Epidermal melanocyte (primary cell): ENCODE measurements at regions not wholly inside any gene's neighbourhood (a gene's known extent, or its start where the extent isn't known, plus 50 kb on each side); places are given as distances from the start of the nearest gene placed in this dataset.
"Not testable (repeated sequence)": the region's sequence is repeated elsewhere in the genome, so short reads cannot be mapped to it uniquely, and the experiment has no call there.

Experiments used
- DNase-seq: peaks from one replicate; pipeline ENCODE4 v3.0.0; 2011; ENCODE audit warnings: low spot score; ENCODE audit not compliant: insufficient read length

- DNase-seq, result no peak
These were observed 234.9 kb upstream of the TARS1 start for GRCh38 chr5:33205727-33206410.

- DNase-seq, result no peak
These were observed 233.7 kb upstream of the TARS1 start for GRCh38 chr5:33206962-33207506.

- DNase-seq, result no peak
These were observed 231.5 kb upstream of the TARS1 start for GRCh38 chr5:33209252-33209651.

- DNase-seq, result not testable (repeated sequence)
These were observed 230.5 kb upstream of the TARS1 start for GRCh38 chr5:33210221-33210620.

- no peak for DNase-seq
These were observed 229.8 kb upstream of the TARS1 start for GRCh38 chr5:33210978-33211377.

- DNase-seq, result no peak
These were observed 228.3 kb upstream of the TARS1 start for GRCh38 chr5:33212439-33212838.

GRCh38 chr5:33212900-33213299, 227.9 kb upstream of the TARS1 start:
- no peak for DNase-seq

GRCh38 chr5:33223563-33224284, 217.0 kb upstream of the TARS1 start:
- DNase-seq, result no peak

GRCh38 chr5:33224285-33224961, 216.3 kb upstream of the TARS1 start:
- DNase-seq, result no peak

GRCh38 chr5:33227247-33227646, 213.5 kb upstream of the TARS1 start:
- DNase-seq, result no peak

GRCh38 chr5:33227746-33228145, 213.0 kb upstream of the TARS1 start:
- DNase-seq, result no peak

GRCh38 chr5:33228149-33228548, 212.6 kb upstream of the TARS1 start:
- no peak for DNase-seq

GRCh38 chr5:33229216-33229615, 211.5 kb upstream of the TARS1 start:
- no peak for DNase-seq

GRCh38 chr5:33230467-33231078, 210.2 kb upstream of the TARS1 start:
- DNase-seq, result no peak

GRCh38 chr5:33231214-33231710, 209.5 kb upstream of the TARS1 start:
- no peak for DNase-seq

- no peak for DNase-seq
These were observed 208.8 kb upstream of the TARS1 start for GRCh38 chr5:33231935-33232334.

- no peak for DNase-seq
These were observed 207.8 kb upstream of the TARS1 start for GRCh38 chr5:33232731-33233505.

- no peak for DNase-seq
These were observed 205.5 kb upstream of the TARS1 start for GRCh38 chr5:33235304-33235703.

- no peak for DNase-seq
These were observed 204.9 kb upstream of the TARS1 start for GRCh38 chr5:33235824-33236223.

- no peak for DNase-seq
These were observed 203.3 kb upstream of the TARS1 start for GRCh38 chr5:33237471-33237870.
